ENCODE measurements at regions not wholly inside any gene's neighbourhood (a gene's known extent, or its start where the extent isn't known, plus 50 kb on each side); places are given as distances from the start of the nearest gene placed in this dataset.

GRCh38 chr13:74289107-74289506 is 154.9 kb upstream of the KLF12 start:
- TF ChIP-seq, protein P1, sequence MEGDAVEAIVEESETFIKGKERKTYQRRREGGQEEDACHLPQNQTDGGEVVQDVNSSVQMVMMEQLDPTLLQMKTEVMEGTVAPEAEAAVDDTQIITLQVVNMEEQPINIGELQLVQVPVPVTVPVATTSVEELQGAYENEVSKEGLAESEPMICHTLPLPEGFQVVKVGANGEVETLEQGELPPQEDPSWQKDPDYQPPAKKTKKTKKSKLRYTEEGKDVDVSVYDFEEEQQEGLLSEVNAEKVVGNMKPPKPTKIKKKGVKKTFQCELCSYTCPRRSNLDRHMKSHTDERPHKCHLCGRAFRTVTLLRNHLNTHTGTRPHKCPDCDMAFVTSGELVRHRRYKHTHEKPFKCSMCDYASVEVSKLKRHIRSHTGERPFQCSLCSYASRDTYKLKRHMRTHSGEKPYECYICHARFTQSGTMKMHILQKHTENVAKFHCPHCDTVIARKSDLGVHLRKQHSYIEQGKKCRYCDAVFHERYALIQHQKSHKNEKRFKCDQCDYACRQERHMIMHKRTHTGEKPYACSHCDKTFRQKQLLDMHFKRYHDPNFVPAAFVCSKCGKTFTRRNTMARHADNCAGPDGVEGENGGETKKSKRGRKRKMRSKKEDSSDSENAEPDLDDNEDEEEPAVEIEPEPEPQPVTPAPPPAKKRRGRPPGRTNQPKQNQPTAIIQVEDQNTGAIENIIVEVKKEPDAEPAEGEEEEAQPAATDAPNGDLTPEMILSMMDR (IDR thresholded peaks at IDR 0.05): no peak
- no peak for TF ChIP-seq POLR2AphosphoS5 (IDR thresholded peaks at IDR 0.05)
- TF ChIP-seq POLR2A (IDR thresholded peaks at IDR 0.05; ENCODE audit: low read depth): no peak
- TF ChIP-seq EP300 (IDR thresholded peaks at IDR 0.05): no peak
